ENCODE measurements at regions not wholly inside any gene's neighbourhood (a gene's known extent, or its start where the extent isn't known, plus 50 kb on each side); places are given as distances from the start of the nearest gene placed in this dataset.

DNA sequence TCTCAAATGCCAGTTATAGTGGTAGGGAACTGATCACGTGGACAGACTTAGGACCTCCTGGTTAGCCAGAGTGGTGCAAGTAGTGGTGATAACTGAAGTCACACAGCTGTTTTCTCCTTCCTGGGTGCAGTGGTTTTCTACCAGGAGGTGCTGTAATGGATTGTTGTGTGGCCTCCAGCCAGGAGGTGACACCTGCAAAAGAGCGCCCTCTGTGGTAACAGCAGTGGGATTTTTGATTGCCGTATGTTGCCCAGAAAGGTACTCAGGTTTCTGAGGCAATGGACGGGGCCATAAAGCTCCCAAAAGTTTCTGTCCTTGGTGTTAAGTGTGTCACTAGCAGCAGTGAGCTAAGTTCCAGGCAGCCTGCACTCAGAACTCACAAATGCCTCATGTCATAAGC is 1358.1 kb upstream of the DDX18 start:
- no peaks in the 10 kb centered on the region for H3K27me3 ChIP-seq
- DNase-seq = no peak
- intact Hi-C loops (cut with DNase I) = no loop called here
- WGBS, 2 donors = 62 to 84% methylated on average over 4 of the region's 4 CpGs
- no peak for ATAC-seq
- no peaks in the 10 kb centered on the region for H3K4me1 ChIP-seq
- TF ChIP-seq, protein P1, sequence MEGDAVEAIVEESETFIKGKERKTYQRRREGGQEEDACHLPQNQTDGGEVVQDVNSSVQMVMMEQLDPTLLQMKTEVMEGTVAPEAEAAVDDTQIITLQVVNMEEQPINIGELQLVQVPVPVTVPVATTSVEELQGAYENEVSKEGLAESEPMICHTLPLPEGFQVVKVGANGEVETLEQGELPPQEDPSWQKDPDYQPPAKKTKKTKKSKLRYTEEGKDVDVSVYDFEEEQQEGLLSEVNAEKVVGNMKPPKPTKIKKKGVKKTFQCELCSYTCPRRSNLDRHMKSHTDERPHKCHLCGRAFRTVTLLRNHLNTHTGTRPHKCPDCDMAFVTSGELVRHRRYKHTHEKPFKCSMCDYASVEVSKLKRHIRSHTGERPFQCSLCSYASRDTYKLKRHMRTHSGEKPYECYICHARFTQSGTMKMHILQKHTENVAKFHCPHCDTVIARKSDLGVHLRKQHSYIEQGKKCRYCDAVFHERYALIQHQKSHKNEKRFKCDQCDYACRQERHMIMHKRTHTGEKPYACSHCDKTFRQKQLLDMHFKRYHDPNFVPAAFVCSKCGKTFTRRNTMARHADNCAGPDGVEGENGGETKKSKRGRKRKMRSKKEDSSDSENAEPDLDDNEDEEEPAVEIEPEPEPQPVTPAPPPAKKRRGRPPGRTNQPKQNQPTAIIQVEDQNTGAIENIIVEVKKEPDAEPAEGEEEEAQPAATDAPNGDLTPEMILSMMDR (IDR thresholded peaks at IDR 0.05) = no peak
- no peak overlapping the region for H3K27ac ChIP-seq
- no peaks in the 10 kb centered on the region for H3K9me3 ChIP-seq
- H3K36me3 ChIP-seq = no peaks in the 10 kb centered on the region
- no peak overlapping the region for H3K4me3 ChIP-seq
- FAIRE-seq = no peak

DNA sequence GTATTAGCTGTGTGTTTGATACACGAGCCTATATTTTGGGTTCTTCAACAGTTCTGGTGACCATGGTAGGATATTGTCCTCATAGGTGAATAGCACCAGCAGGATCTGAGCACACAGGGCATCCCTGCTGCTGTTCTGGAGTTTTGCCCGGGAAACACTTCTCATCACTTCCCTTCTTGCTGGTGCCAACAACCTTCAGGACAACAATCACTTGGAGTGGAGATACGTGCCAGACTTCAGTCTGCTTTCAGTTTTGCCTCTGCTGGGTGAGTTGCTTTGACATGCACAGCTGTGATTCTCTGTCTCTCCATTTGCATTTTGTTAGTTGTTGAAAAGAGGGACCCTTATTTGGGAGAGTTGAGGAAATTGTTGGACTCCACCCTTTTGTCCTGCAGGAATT is 1347.2 kb upstream of the DDX18 start:
- no peak overlapping the region for H3K27ac ChIP-seq
- no peaks in the 10 kb centered on the region for H3K4me1 ChIP-seq
- no peaks in the 10 kb centered on the region for H3K36me3 ChIP-seq
- intact Hi-C loops (cut with DNase I) = no loop called here
- no peak overlapping the region for H3K4me3 ChIP-seq
- H3K9me3 ChIP-seq = no peaks in the 10 kb centered on the region
- FAIRE-seq (no peak), ATAC-seq (no peak), DNase-seq (no peak)
- 22 to 28% methylated on average over 3 of the region's 3 CpGs for WGBS, 2 donors
- H3K27me3 ChIP-seq = no peaks in the 10 kb centered on the region
- TF ChIP-seq, protein P1 (IDR thresholded peaks at IDR 0.05) = no peak

DNA sequence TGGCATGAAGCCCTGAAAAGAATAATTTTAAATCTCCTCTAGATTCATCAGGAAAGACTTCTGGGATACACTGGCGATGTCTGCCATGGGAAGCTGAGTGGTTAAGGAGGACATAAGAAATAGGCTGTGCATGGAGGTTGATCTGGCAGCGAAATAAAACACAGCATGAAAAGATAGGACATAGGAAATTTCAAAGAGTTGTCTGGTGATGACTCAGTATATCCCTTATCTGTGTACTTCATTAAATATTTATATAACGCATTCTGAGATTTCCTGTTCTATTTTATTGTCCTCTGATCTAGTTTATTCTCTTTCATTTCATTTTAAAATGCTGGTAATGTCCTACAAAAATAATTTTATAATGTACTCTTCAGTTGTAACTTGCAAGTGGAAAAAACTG is 1337.3 kb upstream of the DDX18 start:
- no peak overlapping the region for H3K27ac ChIP-seq
- no peak for DNase-seq
- ATAC-seq = no peak
- intact Hi-C loops (cut with DNase I) = no loop called here
- no peaks in the 10 kb centered on the region for H3K4me1 ChIP-seq
- no peak overlapping the region for H3K4me3 ChIP-seq
- WGBS, 2 donors = 50 to 64% methylated on average over 3 of the region's 3 CpGs
- H3K27me3 ChIP-seq = no peaks in the 10 kb centered on the region
- TF ChIP-seq, protein P1 (IDR thresholded peaks at IDR 0.05) = no peak
- no peaks in the 10 kb centered on the region for H3K36me3 ChIP-seq
- no peak for FAIRE-seq
- H3K9me3 ChIP-seq = no peaks in the 10 kb centered on the region

DNA sequence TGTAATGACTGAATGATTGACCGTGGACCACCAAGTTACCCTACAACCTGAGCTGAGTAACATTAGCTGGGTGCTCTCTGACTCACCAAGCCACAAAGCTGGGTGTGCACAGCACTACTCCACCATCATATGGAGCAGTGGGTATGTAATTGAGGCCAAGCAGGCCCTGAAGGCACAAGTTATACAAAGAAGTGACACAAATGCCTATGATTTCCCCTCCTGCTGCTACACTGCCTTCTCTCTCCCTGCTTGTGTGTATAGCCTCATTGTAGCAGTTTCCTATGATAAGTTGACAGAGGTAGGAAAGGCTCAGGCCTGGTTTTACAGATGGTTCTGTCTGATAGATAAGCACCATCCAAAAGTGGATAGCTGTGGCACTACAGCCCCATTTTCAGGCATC is 1327.2 kb upstream of the DDX18 start:
- Histone ChIP-seq H3K27me3 (no peaks in the 10 kb centered on the region), H3K4me1 (no peaks in the 10 kb centered on the region), H3K9me3 (no peaks in the 10 kb centered on the region), H3K36me3 (no peaks in the 10 kb centered on the region), H3K4me3 (no peak overlapping the region), H3K27ac (no peak overlapping the region)
- no peak for ATAC-seq
- intact Hi-C loops (cut with DNase I) = no loop called here
- TF ChIP-seq, protein P1 (IDR thresholded peaks at IDR 0.05) = no peak
- no peak for DNase-seq
- FAIRE-seq = no peak
- 64 to 74% methylated on average over 1 of the region's 1 CpG for WGBS, 2 donors

DNA sequence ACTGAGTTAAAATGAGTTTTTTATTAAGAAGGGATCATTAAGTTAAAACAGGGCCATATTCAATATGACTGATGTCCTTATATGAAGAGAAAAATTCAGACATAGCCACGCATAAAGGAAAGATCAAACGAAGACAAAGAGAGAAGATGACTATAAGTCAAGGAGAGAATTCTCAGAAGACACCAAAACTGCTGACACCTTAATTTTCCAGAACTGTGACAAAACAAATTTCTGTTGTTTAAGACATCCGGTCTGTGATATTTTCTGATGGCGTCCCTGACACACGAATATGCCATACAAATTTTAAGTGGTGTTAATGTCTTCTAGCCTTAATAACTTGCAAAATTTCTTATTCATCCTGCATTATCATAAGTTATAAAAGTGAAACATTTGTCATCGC is 1325.2 kb upstream of the DDX18 start:
- intact Hi-C loops (cut with DNase I) = no loop called here
- TF ChIP-seq, protein P1 (IDR thresholded peaks at IDR 0.05) = no peak
- ATAC-seq (no peak), DNase-seq (no peak), FAIRE-seq (no peak)
- Histone ChIP-seq H3K9me3 (no peaks in the 10 kb centered on the region), H3K4me1 (no peaks in the 10 kb centered on the region), H3K27me3 (no peaks in the 10 kb centered on the region), H3K4me3 (no peak overlapping the region), H3K27ac (no peak overlapping the region), H3K36me3 (no peaks in the 10 kb centered on the region)
- WGBS, 2 donors = 56 to 74% methylated on average over 6 of the region's 6 CpGs

Measured in pancreas (tissue), 10 donors.